GM12878 (cell line): ENCODE measurements at regions not wholly inside any gene's neighbourhood (a gene's known extent, or its start where the extent isn't known, plus 50 kb on each side); places are given as distances from the start of the nearest gene placed in this dataset.

ENCODE experiments used
- GABPA ChIP-seq: IDR thresholded peaks from 2 replicates; pipeline ENCODE4 v1.6.1; 2014; ENCODE audit warnings: antibody characterized with exemption, low read depth, mild to moderate bottlenecking, inconsistent platforms
- POLR2A ChIP-seq: IDR thresholded peaks from 2 replicates; pipeline ENCODE4 v1.6.1; 2011; ENCODE audit warnings: low read depth, mild to moderate bottlenecking, low read length
- TF ChIP-seq, protein P1 (sequence below), 3 experiments: IDR thresholded peaks in 2 of 3; conservative IDR thresholded peaks in 1 of 3; 2 replicates each; pipeline ENCODE4 v1.5.1; 2011; ENCODE audit warnings: low read depth in 3 of 3, low read length in 3 of 3, mild to moderate bottlenecking in 3 of 3, control low read depth in 2 of 3, moderate library complexity in 2 of 3, inconsistent platforms in 1 of 3, mixed read lengths in 1 of 3; ENCODE audit not compliant: control insufficient read depth in 2 of 3, insufficient read depth in 1 of 3; ENCODE audit errors: extremely low read depth in 1 of 3

DNA sequence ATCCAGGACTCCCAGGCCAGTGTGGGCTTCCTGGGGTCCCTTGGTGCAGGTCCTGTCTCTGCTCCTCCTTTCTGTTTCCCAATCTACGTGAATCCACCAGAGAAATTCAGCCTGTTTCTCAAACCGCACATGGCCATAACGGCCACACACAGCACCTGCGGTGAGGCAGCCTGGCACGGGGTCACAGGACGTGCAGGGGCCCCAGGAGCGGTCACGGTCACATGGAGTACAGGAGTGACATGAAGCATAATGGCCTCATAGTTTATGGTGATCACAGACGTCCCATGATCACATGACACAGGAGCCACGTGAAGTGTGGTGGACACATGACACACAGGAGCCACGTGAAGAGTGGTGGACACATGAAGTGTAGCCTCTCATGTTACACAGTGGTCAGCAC lies 248.5 kb upstream of the IRX4 start:
- TF ChIP-seq, protein P1, sequence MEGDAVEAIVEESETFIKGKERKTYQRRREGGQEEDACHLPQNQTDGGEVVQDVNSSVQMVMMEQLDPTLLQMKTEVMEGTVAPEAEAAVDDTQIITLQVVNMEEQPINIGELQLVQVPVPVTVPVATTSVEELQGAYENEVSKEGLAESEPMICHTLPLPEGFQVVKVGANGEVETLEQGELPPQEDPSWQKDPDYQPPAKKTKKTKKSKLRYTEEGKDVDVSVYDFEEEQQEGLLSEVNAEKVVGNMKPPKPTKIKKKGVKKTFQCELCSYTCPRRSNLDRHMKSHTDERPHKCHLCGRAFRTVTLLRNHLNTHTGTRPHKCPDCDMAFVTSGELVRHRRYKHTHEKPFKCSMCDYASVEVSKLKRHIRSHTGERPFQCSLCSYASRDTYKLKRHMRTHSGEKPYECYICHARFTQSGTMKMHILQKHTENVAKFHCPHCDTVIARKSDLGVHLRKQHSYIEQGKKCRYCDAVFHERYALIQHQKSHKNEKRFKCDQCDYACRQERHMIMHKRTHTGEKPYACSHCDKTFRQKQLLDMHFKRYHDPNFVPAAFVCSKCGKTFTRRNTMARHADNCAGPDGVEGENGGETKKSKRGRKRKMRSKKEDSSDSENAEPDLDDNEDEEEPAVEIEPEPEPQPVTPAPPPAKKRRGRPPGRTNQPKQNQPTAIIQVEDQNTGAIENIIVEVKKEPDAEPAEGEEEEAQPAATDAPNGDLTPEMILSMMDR (IDR thresholded peaks at IDR 0.05 in 2 of 3, conservative IDR thresholded peaks at IDR 0.05 in 1 of 3; ENCODE audit: control insufficient read depth in 2 of 3, extremely low read depth in 1 of 3, insufficient read depth in 1 of 3, low read depth in 3 of 3, low read length in 3 of 3): no peak
- TF ChIP-seq POLR2A (no peak), GABPA (no peak)
